HG02852 (cell line): ENCODE measurements at regions not wholly inside any gene's neighbourhood (a gene's known extent, or its start where the extent isn't known, plus 50 kb on each side); places are given as distances from the start of the nearest gene placed in this dataset.
"Not testable (repeated sequence)": the region's sequence is repeated elsewhere in the genome, so short reads cannot be mapped to it uniquely, and the experiment has no call there.

Source experiments
- ATAC-seq: cut with Tn5 transposase; IDR thresholded peaks from one replicate; pipeline ENCODE4 v1.9.1; 2021; ENCODE audit warnings: mild to moderate bottlenecking, moderate library complexity; ENCODE audit not compliant: unreplicated experiment

GRCh38 chr13:65964672-65965071 is 1265.5 kb downstream of the PCDH9 start:
- no peak for ATAC-seq

GRCh38 chr13:65959305-65959704 is 1270.8 kb downstream of the PCDH9 start:
- ATAC-seq = no peak

GRCh38 chr13:65946387-65946786 is 1283.7 kb downstream of the PCDH9 start:
- ATAC-seq = no peak

GRCh38 chr13:65943708-65944107 is 1286.4 kb downstream of the PCDH9 start:
- ATAC-seq = no peak

GRCh38 chr13:65943024-65943423 is 1287.1 kb downstream of the PCDH9 start:
- ATAC-seq = no peak

- ATAC-seq = no peak
Measured at GRCh38 chr13:65940720-65941119, 1289.4 kb downstream of the PCDH9 start.

GRCh38 chr13:65937251-65937650 is 1292.9 kb downstream of the PCDH9 start:
- ATAC-seq = no peak

GRCh38 chr13:65936249-65936648 is 1293.9 kb downstream of the PCDH9 start:
- no peak for ATAC-seq

- no peak for ATAC-seq
Measured at GRCh38 chr13:65932587-65933239, 1297.4 kb downstream of the PCDH9 start.

GRCh38 chr13:65932013-65932412 is 1298.1 kb downstream of the PCDH9 start:
- ATAC-seq = no peak

- ATAC-seq = no peak
Measured at GRCh38 chr13:65929436-65929835, 1300.7 kb downstream of the PCDH9 start.

- ATAC-seq = no peak
Measured at GRCh38 chr13:65926750-65927171, 1303.4 kb downstream of the PCDH9 start.

GRCh38 chr13:65922846-65923245 is 1307.3 kb downstream of the PCDH9 start:
- not testable (repeated sequence) for ATAC-seq

- ATAC-seq = no peak
Measured at GRCh38 chr13:65921933-65922332, 1308.2 kb downstream of the PCDH9 start.

- ATAC-seq = no peak
Measured at GRCh38 chr13:65917731-65918130, 1312.4 kb downstream of the PCDH9 start.

- ATAC-seq = no peak
Measured at GRCh38 chr13:65915195-65915594, 1314.9 kb downstream of the PCDH9 start.

GRCh38 chr13:65914716-65915115 is 1315.4 kb downstream of the PCDH9 start:
- no peak for ATAC-seq

- no peak for ATAC-seq
Measured at GRCh38 chr13:65913173-65913572, 1317.0 kb downstream of the PCDH9 start.

GRCh38 chr13:65912516-65912915 is 1317.6 kb downstream of the PCDH9 start:
- ATAC-seq = no peak

GRCh38 chr13:65911546-65912193 is 1318.5 kb downstream of the PCDH9 start:
- ATAC-seq = no peak

GRCh38 chr13:65909501-65909900 is 1320.6 kb downstream of the PCDH9 start:
- no peak for ATAC-seq

- no peak for ATAC-seq
Measured at GRCh38 chr13:65907666-65908525, 1322.2 kb downstream of the PCDH9 start.
